ENCODE measurements at regions not wholly inside any gene's neighbourhood (a gene's known extent, or its start where the extent isn't known, plus 50 kb on each side); places are given as distances from the start of the nearest gene placed in this dataset.

DNA sequence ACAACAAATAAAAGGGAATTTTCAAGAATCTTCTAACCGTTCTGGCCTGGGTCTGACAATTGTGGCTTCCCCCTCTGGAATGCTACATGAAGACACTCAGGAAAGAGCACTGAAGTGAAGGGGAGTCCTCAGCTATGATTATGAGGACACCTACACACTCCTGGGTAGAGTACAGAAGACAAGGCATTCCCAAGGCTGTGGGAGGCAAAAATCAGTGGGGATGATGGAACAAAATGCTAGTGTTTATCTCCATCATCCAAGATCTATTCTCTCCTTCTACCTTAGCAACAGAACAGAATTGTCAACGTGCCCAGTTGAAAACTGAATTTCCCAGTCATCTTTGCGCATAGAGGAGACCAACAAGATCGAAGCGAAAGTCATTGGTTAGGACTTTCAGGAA is 130.1 kb upstream of the LARP1 start:
- Histone ChIP-seq H3K36me3 (no peaks in the 10 kb centered on the region), H3K9me3 (no peaks in the 10 kb centered on the region), H3K27me3 (peaks cover 9% of the 10 kb centered on the region), H3K27ac (no peak overlapping the region), H3K4me1 (ENCODE audit: control insufficient read depth in 1 of 2, insufficient read depth in 1 of 2, low read depth in 1 of 2, low read length in 1 of 2) (no peaks in the 10 kb centered on the region), H3K4me3 (ENCODE audit: low read depth in 1 of 2, low read length in 1 of 2) (no peak overlapping the region)
- TF ChIP-seq, protein P1, sequence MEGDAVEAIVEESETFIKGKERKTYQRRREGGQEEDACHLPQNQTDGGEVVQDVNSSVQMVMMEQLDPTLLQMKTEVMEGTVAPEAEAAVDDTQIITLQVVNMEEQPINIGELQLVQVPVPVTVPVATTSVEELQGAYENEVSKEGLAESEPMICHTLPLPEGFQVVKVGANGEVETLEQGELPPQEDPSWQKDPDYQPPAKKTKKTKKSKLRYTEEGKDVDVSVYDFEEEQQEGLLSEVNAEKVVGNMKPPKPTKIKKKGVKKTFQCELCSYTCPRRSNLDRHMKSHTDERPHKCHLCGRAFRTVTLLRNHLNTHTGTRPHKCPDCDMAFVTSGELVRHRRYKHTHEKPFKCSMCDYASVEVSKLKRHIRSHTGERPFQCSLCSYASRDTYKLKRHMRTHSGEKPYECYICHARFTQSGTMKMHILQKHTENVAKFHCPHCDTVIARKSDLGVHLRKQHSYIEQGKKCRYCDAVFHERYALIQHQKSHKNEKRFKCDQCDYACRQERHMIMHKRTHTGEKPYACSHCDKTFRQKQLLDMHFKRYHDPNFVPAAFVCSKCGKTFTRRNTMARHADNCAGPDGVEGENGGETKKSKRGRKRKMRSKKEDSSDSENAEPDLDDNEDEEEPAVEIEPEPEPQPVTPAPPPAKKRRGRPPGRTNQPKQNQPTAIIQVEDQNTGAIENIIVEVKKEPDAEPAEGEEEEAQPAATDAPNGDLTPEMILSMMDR (IDR thresholded peaks at IDR 0.05) = no peak

DNA sequence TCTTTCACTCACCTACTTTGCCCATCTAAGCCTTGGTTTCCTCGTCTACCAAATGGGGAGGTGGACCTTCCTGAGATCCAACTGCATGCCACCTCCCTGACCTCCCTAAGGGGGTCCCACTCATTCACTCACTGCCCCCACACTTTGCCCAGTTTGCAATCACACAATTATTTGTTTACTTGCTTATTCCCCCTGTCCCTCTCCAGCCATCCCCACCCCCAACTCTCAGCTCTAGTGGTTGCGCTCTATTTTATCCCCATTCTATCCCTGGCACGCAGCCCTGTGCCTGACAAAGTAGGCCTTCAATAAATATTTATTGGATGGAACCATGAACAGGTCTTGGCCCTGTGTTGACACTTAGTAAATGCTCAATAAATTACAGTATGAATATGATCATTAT is 130.8 kb upstream of the LARP1 start:
- H3K9me3 ChIP-seq = no peaks in the 10 kb centered on the region
- H3K27ac ChIP-seq = no peak overlapping the region
- H3K4me3 ChIP-seq (ENCODE audit: low read depth in 1 of 2, low read length in 1 of 2) = no peak overlapping the region
- TF ChIP-seq, protein P1 (IDR thresholded peaks at IDR 0.05) = no peak
- H3K27me3 ChIP-seq = peaks cover 9% of the 10 kb centered on the region
- H3K36me3 ChIP-seq = no peaks in the 10 kb centered on the region
- no peaks in the 10 kb centered on the region for H3K4me1 ChIP-seq (ENCODE audit: control insufficient read depth in 1 of 2, insufficient read depth in 1 of 2, low read depth in 1 of 2, low read length in 1 of 2)

DNA sequence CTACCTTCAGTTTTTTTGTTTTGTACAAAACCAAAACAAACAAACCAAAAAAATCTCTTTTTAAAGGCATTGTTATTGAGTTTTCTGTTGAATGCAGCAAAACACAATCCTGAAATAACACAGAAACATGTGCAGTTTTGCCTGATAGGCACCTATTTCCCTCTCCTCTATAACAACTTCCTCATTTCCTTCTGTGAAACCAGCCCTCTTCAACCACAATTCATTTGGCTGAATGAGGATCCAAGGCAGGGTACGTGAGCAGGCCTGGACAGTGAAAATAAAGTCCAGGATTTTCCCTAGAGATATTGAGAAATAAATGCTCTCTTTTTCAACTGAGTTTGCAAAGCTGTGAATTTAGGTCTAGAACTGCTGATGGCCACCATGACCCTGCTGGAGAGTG is 134.8 kb upstream of the LARP1 start:
- TF ChIP-seq, protein P1 (IDR thresholded peaks at IDR 0.05) = no peak
- Histone ChIP-seq H3K4me3 (ENCODE audit: low read depth in 1 of 2, low read length in 1 of 2) (no peak overlapping the region), H3K27ac (no peak overlapping the region), H3K27me3 (peaks cover 12% of the 10 kb centered on the region), H3K4me1 (ENCODE audit: control insufficient read depth in 1 of 2, insufficient read depth in 1 of 2, low read depth in 1 of 2, low read length in 1 of 2) (no peaks in the 10 kb centered on the region), H3K36me3 (no peaks in the 10 kb centered on the region), H3K9me3 (no peaks in the 10 kb centered on the region)

DNA sequence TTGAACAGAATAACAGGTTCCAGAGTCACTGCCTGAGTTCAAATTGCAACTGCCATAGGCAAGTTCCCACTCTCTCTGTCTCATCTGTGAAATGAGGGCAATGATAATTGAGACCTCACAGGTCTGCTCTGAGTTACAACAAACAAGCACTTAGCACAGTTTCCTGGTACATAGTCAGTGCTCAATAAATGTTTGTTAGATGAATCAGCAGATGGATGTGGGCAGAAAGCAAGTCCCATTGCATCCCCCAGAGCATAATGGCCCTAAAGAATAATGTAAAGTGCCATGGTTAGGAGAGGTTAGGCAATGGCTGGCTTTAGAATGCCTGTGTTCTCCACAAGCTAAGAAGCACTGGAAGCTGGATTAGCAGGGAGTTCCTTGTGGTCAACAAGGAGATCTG is 136.5 kb upstream of the LARP1 start:
- peaks cover 21% of the 10 kb centered on the region for H3K27me3 ChIP-seq
- TF ChIP-seq, protein P1 (IDR thresholded peaks at IDR 0.05) = no peak
- no peaks in the 10 kb centered on the region for H3K9me3 ChIP-seq
- no peaks in the 10 kb centered on the region for H3K36me3 ChIP-seq
- no peak overlapping the region for H3K4me3 ChIP-seq (ENCODE audit: low read depth in 1 of 2, low read length in 1 of 2)
- H3K27ac ChIP-seq = no peak overlapping the region
- no peaks in the 10 kb centered on the region for H3K4me1 ChIP-seq (ENCODE audit: control insufficient read depth in 1 of 2, insufficient read depth in 1 of 2, low read depth in 1 of 2, low read length in 1 of 2)

DNA sequence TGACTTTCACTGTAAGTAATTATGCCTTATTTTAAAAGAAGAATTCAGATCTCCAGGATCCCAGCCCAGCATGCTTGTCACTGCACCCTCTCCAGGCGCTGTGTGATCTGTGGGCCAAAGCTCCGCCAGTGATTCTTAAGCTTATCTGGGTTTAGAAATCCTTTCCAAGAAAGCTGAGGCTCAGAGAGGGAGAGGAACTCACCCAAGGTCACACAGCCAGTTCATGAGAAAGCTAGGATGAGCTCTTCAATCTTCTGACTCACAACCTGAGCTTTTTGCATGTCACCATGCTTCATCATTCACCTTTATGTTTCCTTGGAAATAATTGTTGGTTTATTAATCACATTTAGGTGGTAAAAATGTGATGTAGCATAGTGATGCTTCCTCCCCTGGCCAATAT is 136.6 kb upstream of the HAND1 start:
- no peaks in the 10 kb centered on the region for H3K9me3 ChIP-seq
- H3K4me1 ChIP-seq (ENCODE audit: control insufficient read depth in 1 of 2, insufficient read depth in 1 of 2, low read depth in 1 of 2, low read length in 1 of 2) = peaks cover 0 to 7% of the 10 kb centered on the region in 2 experiments
- H3K27me3 ChIP-seq = peaks cover 60% of the 10 kb centered on the region
- H3K4me3 ChIP-seq (ENCODE audit: low read depth in 1 of 2, low read length in 1 of 2) = no peak overlapping the region
- TF ChIP-seq, protein P1 (IDR thresholded peaks at IDR 0.05) = no peak
- H3K36me3 ChIP-seq = no peaks in the 10 kb centered on the region
- H3K27ac ChIP-seq = no peak overlapping the region

DNA sequence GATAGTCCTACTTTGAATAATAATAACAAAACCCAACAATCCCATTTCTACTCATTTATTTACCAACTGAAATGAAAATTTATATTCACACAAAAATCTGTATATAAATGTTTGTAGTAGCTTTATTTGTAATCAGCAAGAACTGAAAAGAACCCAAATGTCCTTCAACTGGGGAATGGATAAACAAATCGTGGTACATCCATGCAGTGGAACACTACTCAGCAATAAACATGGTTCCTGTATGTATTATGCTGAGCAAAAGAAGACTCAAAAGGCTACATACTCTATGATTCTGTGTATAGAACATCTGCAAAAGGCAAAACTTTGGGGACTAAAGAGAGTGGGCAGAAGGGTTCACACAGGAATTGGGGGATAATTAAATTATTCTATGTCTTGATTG is 136.1 kb upstream of the HAND1 start:
- H3K4me1 ChIP-seq (ENCODE audit: control insufficient read depth in 1 of 2, insufficient read depth in 1 of 2, low read depth in 1 of 2, low read length in 1 of 2) = peaks cover 0 to 7% of the 10 kb centered on the region in 2 experiments
- H3K27me3 ChIP-seq = peaks cover 64% of the 10 kb centered on the region
- no peaks in the 10 kb centered on the region for H3K9me3 ChIP-seq
- TF ChIP-seq, protein P1 (IDR thresholded peaks at IDR 0.05) = no peak
- no peak overlapping the region for H3K4me3 ChIP-seq (ENCODE audit: low read depth in 1 of 2, low read length in 1 of 2)
- no peaks in the 10 kb centered on the region for H3K36me3 ChIP-seq
- no peak overlapping the region for H3K27ac ChIP-seq
